WTC11 (cell line): ENCODE measurements at regions not wholly inside any gene's neighbourhood (a gene's known extent, or its start where the extent isn't known, plus 50 kb on each side); places are given as distances from the start of the nearest gene placed in this dataset.

Source experiments
- ATAC-seq: fragments of 200-7000 bp; cut with Tn5 transposase; 2 replicates; pipeline ENCODE4 v1.10.0; 2021; ENCODE audit warnings: mild to moderate bottlenecking, moderate library complexity
- CTCF ChIA-PET: fragments of 300-600 bp; sonication (Branson Sonifier 250); formaldehyde crosslinking; loops from one replicate; lab custom pipeline; 2021; ENCODE audit warnings: antibody characterized with exemption; lab: Charles Lee
- POLR2A ChIA-PET: fragments of 350-600 bp; sonication (Branson Sonifier 250); formaldehyde crosslinking; loops from one replicate; lab custom pipeline; 2021; ENCODE audit warnings: antibody characterized with exemption; lab: Charles Lee
- DNase-seq: peaks from one replicate; pipeline ENCODE4 v3.0.0; 2021; ENCODE audit warnings: low spot score
- H3K27ac Mint-ChIP-seq: 2 replicates; pipeline ENCODE4 v1.8.0; 2021; ENCODE audit warnings: mixed read lengths
- H3K27me3 Mint-ChIP-seq: 2 replicates; pipeline ENCODE4 v1.8.0; 2021; ENCODE audit warnings: low read depth, mild to moderate bottlenecking, moderate library complexity, mixed read lengths
- H3K36me3 Mint-ChIP-seq: 2 replicates; pipeline ENCODE4 v1.8.0; 2021; ENCODE audit warnings: mixed read lengths
- H3K4me1 Mint-ChIP-seq: 2 replicates; pipeline ENCODE4 v1.8.0; 2022; ENCODE audit warnings: mixed read lengths
- H3K4me3 Mint-ChIP-seq: 2 replicates; pipeline ENCODE4 v1.8.0; 2021; ENCODE audit warnings: mild to moderate bottlenecking, moderate library complexity, mixed read lengths
- H3K9me3 Mint-ChIP-seq: 2 replicates; pipeline ENCODE4 v1.8.0; 2021; ENCODE audit warnings: mixed read lengths
- ATF3 ChIP-seq: sonication (generic); formaldehyde crosslinking; conservative IDR thresholded peaks from 2 replicates; pipeline ENCODE4 v1.8.1; 2022; ENCODE audit warnings: mild to moderate bottlenecking, missing genetic modification reagents
- CBFB ChIP-seq: sonication (generic); formaldehyde crosslinking; IDR thresholded peaks from 2 replicates; pipeline ENCODE4 v1.8.1; 2022; ENCODE audit warnings: mild to moderate bottlenecking, low read depth, missing genetic modification reagents
- CTCF ChIP-seq: fragments of 200-600 bp; IDR thresholded peaks from 2 replicates; pipeline ENCODE4 v1.8.0; 2022; ENCODE audit warnings: antibody characterized with exemption
- FOXJ3 ChIP-seq: sonication (generic); formaldehyde crosslinking; IDR thresholded peaks from 2 replicates; pipeline ENCODE4 v1.9.0; 2021; ENCODE audit warnings: missing genetic modification reagents, mild to moderate bottlenecking, borderline replicate concordance
- FOXK1 ChIP-seq: sonication (generic); formaldehyde crosslinking; IDR thresholded peaks from 2 replicates; pipeline ENCODE4 v1.8.0; 2022; ENCODE audit warnings: mild to moderate bottlenecking, moderate library complexity, missing genetic modification reagents
- FOXP1 ChIP-seq: sonication (generic); formaldehyde crosslinking; IDR thresholded peaks from 2 replicates; pipeline ENCODE4 v1.8.0; 2022; ENCODE audit warnings: missing genetic modification reagents, mild to moderate bottlenecking, moderate library complexity, borderline replicate concordance
- GRHL2 ChIP-seq: fragments of 250-450 bp; sonication (Bioruptor Pico); IDR thresholded peaks from 2 replicates; pipeline ENCODE4 v1.8.0; 2022; ENCODE audit warnings: mild to moderate bottlenecking, moderate library complexity; ENCODE audit not compliant: insufficient replicate concordance, severe bottlenecking
- JAZF1 ChIP-seq: fragments of 250-450 bp; sonication (Bioruptor Pico); IDR thresholded peaks from 2 replicates; pipeline ENCODE4 v1.9.0; 2021; ENCODE audit warnings: moderate library complexity, mild to moderate bottlenecking, inconsistent platforms
- MXD4 ChIP-seq: fragments of 250-450 bp; sonication (Bioruptor Pico); IDR thresholded peaks from 2 replicates; pipeline ENCODE4 v1.8.0; 2021; ENCODE audit warnings: mild to moderate bottlenecking, moderate library complexity, borderline replicate concordance
- SMAD3 ChIP-seq: sonication (generic); formaldehyde crosslinking; IDR thresholded peaks from 2 replicates; pipeline ENCODE4 v1.8.0; 2022; ENCODE audit warnings: missing genetic modification reagents, mild to moderate bottlenecking, borderline replicate concordance
- SOX15 ChIP-seq: fragments of 250-450 bp; sonication (Bioruptor Pico); IDR thresholded peaks from 2 replicates; pipeline ENCODE4 v1.9.0; 2021; ENCODE audit warnings: mild to moderate bottlenecking
- TP53 ChIP-seq: sonication (generic); formaldehyde crosslinking; IDR thresholded peaks from 2 replicates; pipeline ENCODE4 v1.8.1; 2023; ENCODE audit warnings: mild to moderate bottlenecking, missing genetic modification reagents
- ZBTB43 ChIP-seq: sonication (generic); formaldehyde crosslinking; IDR thresholded peaks from 2 replicates; pipeline ENCODE4 v1.8.1; 2023; ENCODE audit warnings: mild to moderate bottlenecking, missing genetic modification reagents
- ZMAT4 ChIP-seq: fragments of 250-450 bp; sonication (Bioruptor Pico); IDR thresholded peaks from 2 replicates; pipeline ENCODE4 v1.9.0; 2021; ENCODE audit warnings: mild to moderate bottlenecking
- ZNF121 ChIP-seq: sonication (generic); formaldehyde crosslinking; IDR thresholded peaks from 2 replicates; pipeline ENCODE4 v1.8.0; 2023; ENCODE audit warnings: missing genetic modification reagents
- ZNF138 ChIP-seq: sonication (generic); formaldehyde crosslinking; conservative IDR thresholded peaks from 2 replicates; pipeline ENCODE4 v1.8.1; 2022; ENCODE audit warnings: mild to moderate bottlenecking, moderate library complexity, missing genetic modification reagents
- ZNF396 ChIP-seq: fragments of 250-450 bp; sonication (Bioruptor Pico); IDR thresholded peaks from 2 replicates; pipeline ENCODE4 v1.8.0; 2021; ENCODE audit warnings: mild to moderate bottlenecking, moderate library complexity, borderline replicate concordance
- TF ChIP-seq, protein P1 (sequence below): fragments of 250-450 bp; sonication (Bioruptor Pico); IDR thresholded peaks from 2 replicates; pipeline ENCODE4 v1.9.0; 2021; ENCODE audit warnings: mild to moderate bottlenecking, borderline replicate concordance
- TF ChIP-seq, protein P2 (sequence below): sonication (generic); formaldehyde crosslinking; IDR thresholded peaks from 2 replicates; pipeline ENCODE4 v1.8.1; 2023; ENCODE audit warnings: mild to moderate bottlenecking, missing genetic modification reagents, moderate library complexity
- TF ChIP-seq, protein P3 (sequence below): sonication (generic); formaldehyde crosslinking; conservative IDR thresholded peaks from 2 replicates; pipeline ENCODE4 v1.8.1; 2023; ENCODE audit warnings: mild to moderate bottlenecking, low read depth, missing genetic modification reagents, moderate library complexity
- TF ChIP-seq, protein P4 (sequence below): sonication (generic); formaldehyde crosslinking; IDR thresholded peaks from 2 replicates; pipeline ENCODE4 v1.8.0; 2023; ENCODE audit warnings: mild to moderate bottlenecking, missing genetic modification reagents

DNA sequence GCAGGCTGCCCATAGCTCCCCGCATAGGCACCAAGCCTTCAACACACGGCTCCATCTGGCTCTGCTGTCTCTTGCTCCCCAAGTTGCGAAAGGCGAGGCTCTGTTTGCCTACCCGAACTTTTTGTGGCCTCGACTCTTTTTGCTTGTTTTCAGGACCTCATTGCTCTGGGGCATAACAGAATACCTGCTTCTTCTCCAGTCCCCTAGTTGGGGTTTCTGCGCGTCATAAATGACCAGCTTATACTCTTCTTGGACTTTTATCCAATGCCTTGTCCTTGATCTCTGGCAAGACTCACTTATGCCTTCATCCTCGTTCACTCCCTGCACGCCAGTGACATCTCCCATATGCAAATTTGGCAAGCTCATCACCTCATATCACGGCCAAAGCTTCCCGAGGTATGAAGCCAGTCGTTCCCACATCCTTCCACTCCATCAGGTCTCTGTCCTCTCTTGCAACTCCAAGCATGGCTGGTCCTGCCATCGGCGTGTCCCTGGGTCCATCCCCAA lies 238.8 kb upstream of the ADAMTS16 start:
- TF ChIP-seq GRHL2 (CRISPR knock-in tag) (no peak), ZMAT4 (CRISPR knock-in tag) (no peak), MXD4 (no peak), SOX15 (CRISPR knock-in tag) (no peak), CTCF (no peak), JAZF1 (CRISPR knock-in tag) (no peak), ZNF138 (CRISPR knock-in tag) (no peak), FOXJ3 (no peak), FOXP1 (CRISPR knock-in tag) (no peak)
- TF ChIP-seq, protein P1, sequence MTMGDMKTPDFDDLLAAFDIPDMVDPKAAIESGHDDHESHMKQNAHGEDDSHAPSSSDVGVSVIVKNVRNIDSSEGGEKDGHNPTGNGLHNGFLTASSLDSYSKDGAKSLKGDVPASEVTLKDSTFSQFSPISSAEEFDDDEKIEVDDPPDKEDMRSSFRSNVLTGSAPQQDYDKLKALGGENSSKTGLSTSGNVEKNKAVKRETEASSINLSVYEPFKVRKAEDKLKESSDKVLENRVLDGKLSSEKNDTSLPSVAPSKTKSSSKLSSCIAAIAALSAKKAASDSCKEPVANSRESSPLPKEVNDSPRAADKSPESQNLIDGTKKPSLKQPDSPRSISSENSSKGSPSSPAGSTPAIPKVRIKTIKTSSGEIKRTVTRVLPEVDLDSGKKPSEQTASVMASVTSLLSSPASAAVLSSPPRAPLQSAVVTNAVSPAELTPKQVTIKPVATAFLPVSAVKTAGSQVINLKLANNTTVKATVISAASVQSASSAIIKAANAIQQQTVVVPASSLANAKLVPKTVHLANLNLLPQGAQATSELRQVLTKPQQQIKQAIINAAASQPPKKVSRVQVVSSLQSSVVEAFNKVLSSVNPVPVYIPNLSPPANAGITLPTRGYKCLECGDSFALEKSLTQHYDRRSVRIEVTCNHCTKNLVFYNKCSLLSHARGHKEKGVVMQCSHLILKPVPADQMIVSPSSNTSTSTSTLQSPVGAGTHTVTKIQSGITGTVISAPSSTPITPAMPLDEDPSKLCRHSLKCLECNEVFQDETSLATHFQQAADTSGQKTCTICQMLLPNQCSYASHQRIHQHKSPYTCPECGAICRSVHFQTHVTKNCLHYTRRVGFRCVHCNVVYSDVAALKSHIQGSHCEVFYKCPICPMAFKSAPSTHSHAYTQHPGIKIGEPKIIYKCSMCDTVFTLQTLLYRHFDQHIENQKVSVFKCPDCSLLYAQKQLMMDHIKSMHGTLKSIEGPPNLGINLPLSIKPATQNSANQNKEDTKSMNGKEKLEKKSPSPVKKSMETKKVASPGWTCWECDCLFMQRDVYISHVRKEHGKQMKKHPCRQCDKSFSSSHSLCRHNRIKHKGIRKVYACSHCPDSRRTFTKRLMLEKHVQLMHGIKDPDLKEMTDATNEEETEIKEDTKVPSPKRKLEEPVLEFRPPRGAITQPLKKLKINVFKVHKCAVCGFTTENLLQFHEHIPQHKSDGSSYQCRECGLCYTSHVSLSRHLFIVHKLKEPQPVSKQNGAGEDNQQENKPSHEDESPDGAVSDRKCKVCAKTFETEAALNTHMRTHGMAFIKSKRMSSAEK (CRISPR knock-in tag), result no peak
- TF ChIP-seq, protein P2, sequence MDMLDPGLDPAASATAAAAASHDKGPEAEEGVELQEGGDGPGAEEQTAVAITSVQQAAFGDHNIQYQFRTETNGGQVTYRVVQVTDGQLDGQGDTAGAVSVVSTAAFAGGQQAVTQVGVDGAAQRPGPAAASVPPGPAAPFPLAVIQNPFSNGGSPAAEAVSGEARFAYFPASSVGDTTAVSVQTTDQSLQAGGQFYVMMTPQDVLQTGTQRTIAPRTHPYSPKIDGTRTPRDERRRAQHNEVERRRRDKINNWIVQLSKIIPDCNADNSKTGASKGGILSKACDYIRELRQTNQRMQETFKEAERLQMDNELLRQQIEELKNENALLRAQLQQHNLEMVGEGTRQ, result no peak
- Mint-ChIP-seq H3K36me3 (no peaks in the 10 kb centered on the region), H3K27me3 (no peaks in the 10 kb centered on the region; the same call in none of the 2 replicates), H3K4me3 (no peak overlapping the region), H3K27ac (no peak overlapping the region), H3K4me1 (peaks cover 4% of the 10 kb centered on the region; the same call in 1 of the 2 replicates), H3K9me3 (no peaks in the 10 kb centered on the region)
- no peak for ATAC-seq
- ChIA-PET CTCF (no interaction called here), POLR2A (no interaction called here)
- DNase-seq, result no peak

GRCh38 chr5:4901924-4902323 lies 238.2 kb upstream of the ADAMTS16 start:
- no peaks in the 10 kb centered on the region; the same call in 1 of the 2 replicates for H3K27me3 Mint-ChIP-seq
- DNase-seq (no peak), ATAC-seq (no peak)
- POLR2A ChIA-PET, result no interaction called here
- TF ChIP-seq GRHL2 (CRISPR knock-in tag), result no peak
- TF ChIP-seq SMAD3 (CRISPR knock-in tag), result no peak
- TF ChIP-seq TP53 (CRISPR knock-in tag), result no peak
- TF ChIP-seq FOXK1 (CRISPR knock-in tag), result no peak
- TF ChIP-seq JAZF1 (CRISPR knock-in tag), result no peak
- TF ChIP-seq, protein P3, sequence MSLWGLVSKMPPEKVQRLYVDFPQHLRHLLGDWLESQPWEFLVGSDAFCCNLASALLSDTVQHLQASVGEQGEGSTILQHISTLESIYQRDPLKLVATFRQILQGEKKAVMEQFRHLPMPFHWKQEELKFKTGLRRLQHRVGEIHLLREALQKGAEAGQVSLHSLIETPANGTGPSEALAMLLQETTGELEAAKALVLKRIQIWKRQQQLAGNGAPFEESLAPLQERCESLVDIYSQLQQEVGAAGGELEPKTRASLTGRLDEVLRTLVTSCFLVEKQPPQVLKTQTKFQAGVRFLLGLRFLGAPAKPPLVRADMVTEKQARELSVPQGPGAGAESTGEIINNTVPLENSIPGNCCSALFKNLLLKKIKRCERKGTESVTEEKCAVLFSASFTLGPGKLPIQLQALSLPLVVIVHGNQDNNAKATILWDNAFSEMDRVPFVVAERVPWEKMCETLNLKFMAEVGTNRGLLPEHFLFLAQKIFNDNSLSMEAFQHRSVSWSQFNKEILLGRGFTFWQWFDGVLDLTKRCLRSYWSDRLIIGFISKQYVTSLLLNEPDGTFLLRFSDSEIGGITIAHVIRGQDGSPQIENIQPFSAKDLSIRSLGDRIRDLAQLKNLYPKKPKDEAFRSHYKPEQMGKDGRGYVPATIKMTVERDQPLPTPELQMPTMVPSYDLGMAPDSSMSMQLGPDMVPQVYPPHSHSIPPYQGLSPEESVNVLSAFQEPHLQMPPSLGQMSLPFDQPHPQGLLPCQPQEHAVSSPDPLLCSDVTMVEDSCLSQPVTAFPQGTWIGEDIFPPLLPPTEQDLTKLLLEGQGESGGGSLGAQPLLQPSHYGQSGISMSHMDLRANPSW (CRISPR knock-in tag), result no peak
- no peak for TF ChIP-seq ATF3 (CRISPR knock-in tag)
- no peak for TF ChIP-seq ZBTB43 (CRISPR knock-in tag)
- TF ChIP-seq, protein P4, sequence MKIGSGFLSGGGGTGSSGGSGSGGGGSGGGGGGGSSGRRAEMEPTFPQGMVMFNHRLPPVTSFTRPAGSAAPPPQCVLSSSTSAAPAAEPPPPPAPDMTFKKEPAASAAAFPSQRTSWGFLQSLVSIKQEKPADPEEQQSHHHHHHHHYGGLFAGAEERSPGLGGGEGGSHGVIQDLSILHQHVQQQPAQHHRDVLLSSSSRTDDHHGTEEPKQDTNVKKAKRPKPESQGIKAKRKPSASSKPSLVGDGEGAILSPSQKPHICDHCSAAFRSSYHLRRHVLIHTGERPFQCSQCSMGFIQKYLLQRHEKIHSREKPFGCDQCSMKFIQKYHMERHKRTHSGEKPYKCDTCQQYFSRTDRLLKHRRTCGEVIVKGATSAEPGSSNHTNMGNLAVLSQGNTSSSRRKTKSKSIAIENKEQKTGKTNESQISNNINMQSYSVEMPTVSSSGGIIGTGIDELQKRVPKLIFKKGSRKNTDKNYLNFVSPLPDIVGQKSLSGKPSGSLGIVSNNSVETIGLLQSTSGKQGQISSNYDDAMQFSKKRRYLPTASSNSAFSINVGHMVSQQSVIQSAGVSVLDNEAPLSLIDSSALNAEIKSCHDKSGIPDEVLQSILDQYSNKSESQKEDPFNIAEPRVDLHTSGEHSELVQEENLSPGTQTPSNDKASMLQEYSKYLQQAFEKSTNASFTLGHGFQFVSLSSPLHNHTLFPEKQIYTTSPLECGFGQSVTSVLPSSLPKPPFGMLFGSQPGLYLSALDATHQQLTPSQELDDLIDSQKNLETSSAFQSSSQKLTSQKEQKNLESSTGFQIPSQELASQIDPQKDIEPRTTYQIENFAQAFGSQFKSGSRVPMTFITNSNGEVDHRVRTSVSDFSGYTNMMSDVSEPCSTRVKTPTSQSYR (CRISPR knock-in tag), result no peak
- no peak for TF ChIP-seq ZNF396
- TF ChIP-seq CBFB (CRISPR knock-in tag), result no peak
- TF ChIP-seq ZNF121 (CRISPR knock-in tag), result no peak
- peaks cover 4% of the 10 kb centered on the region; the same call in 1 of the 2 replicates for H3K4me1 Mint-ChIP-seq
- CTCF ChIA-PET, result no interaction called here
- H3K4me3 Mint-ChIP-seq, result no peak overlapping the region
- H3K9me3 Mint-ChIP-seq, result no peaks in the 10 kb centered on the region
- H3K27ac Mint-ChIP-seq, result no peak overlapping the region
- H3K36me3 Mint-ChIP-seq, result no peaks in the 10 kb centered on the region
